NCI-H1092 treated with DMSO at 0.1 percent for 48 hours (cell line): ENCODE measurements at regions not wholly inside any gene's neighbourhood (a gene's known extent, or its start where the extent isn't known, plus 50 kb on each side); places are given as distances from the start of the nearest gene placed in this dataset.
"Not testable (repeated sequence)": the region's sequence is repeated elsewhere in the genome, so short reads cannot be mapped to it uniquely, and the experiment has no call there.

Experiments
- DNase-seq: peaks from one replicate; lab custom pipeline; 2025; lab: John Stamatoyannopoulos, UW

DNA sequence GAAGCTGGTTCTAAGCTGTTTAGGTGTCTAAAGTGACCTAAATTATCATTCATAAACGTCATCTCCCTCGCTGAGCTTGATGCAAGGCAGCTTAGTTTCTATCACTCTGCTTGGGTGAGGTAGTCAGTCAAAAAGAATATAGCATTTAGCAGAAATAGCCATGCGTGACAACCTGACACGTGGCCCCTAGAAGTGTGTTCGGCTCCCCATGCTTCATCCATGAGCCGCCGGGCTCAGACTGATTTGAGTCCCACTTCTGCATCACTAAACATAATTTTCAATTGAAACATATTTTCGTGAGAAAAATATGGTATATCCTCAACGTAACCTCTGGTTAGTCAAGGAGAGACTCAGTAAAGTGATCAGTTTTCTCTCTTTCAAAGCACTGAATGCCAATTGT lies 459.8 kb downstream of the IRS2 start:
- no peak for DNase-seq

- no peak for DNase-seq
Observed at GRCh38 chr13:109323338-109323737, 463.0 kb downstream of the IRS2 start.

DNA sequence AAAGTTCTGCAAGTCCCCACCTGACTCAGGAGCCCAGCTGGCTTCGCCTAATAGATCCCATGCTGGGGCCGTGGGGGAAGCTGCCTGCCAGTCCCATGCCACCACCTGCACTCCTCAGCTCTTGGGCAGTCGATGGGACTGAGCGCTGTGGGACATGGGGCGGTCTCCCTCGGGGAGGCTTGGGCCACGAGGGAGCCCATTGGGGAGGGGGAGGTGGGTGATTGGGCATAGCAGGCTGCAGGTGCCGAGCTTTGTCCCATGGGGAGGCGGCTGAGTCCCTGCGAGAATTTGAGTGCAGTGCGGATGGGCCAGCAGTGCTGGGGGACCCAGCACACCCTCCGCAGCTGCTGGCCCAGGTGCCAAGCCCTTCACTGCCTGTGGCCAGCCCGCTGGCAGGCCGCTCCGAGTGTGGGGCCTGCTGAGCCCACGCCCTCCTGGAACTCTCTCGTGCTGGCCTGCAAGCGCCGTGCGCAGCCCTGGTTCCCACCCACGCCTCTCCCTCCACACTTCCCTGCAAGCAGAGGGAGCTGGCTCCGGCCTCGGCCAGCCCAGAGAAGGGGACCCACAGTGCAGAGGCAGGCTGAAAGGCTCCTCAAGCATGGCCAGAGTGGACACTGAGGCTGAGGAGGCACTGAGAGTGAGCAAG lies 467.3 kb downstream of the IRS2 start:
- no peak for DNase-seq

DNA sequence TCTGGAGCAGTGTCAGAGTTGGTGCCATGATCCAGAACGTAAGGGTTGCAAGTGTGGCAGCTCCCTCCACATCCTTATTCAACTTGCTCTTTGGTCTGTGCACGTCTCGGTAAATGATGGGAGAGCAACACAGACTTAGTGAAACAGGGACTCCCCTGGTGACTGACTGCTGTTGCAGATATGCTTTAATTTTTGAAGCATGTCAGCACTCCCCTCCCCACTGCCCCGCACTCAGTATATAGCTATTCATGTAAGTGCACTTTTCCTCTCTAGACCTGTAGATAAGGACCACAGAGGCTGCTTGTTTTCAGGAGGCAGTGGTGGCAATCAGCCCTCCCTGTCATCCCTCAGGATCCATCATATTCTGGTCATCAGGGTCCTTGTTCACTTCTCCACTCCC lies 470.9 kb downstream of the IRS2 start:
- no peak for DNase-seq

DNA sequence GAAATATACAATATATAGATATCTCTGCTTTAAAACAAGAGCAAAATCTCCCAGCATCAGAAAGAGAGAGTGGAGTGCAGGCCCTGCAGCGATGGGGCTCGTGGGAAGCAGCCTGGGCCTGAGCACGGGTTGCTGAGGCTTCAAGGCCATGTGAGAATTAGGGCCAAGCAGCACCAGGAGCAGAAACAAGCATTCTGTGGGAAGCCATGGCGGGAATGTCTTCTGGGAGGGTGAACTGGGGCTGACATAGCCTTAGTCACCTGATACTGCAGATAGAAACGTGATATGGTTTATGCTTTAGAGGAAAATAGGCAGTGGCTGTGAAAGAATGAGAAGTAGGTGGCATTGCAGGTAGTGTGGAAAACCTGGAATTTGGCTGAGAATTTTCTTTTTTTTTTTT lies 472.3 kb downstream of the IRS2 start:
- no peak for DNase-seq

- no peak for DNase-seq
Observed at GRCh38 chr13:109312399-109312798, 474.0 kb downstream of the IRS2 start.

DNA sequence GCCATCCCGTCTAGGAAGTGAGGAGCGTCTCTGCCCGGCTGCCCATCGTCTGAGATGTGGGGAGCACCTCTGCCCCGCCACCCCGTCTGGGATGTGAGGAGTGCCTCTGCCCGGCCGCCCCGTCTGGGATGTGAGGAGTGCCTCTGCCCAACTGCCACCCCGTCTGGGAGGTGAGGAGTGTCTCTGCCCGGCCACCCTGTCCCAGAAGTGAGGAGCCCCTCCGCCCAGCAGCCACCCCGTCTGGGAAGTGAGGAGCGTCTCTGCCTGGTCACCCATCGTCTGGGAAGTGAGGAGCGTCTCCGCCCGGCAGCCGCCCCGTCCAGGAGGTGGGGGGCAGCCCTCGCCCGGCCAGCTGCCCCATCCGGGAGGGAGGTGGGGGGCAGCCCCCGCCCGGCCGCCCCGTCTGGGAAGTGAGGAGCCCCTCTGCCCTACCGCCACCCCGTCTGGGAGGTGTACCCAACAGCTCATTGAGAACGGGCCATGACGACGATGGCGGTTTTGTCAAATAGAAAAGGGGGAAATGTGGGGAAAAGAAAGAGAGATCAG lies 474.9 kb downstream of the IRS2 start:
- DNase-seq = not testable (repeated sequence)

DNA sequence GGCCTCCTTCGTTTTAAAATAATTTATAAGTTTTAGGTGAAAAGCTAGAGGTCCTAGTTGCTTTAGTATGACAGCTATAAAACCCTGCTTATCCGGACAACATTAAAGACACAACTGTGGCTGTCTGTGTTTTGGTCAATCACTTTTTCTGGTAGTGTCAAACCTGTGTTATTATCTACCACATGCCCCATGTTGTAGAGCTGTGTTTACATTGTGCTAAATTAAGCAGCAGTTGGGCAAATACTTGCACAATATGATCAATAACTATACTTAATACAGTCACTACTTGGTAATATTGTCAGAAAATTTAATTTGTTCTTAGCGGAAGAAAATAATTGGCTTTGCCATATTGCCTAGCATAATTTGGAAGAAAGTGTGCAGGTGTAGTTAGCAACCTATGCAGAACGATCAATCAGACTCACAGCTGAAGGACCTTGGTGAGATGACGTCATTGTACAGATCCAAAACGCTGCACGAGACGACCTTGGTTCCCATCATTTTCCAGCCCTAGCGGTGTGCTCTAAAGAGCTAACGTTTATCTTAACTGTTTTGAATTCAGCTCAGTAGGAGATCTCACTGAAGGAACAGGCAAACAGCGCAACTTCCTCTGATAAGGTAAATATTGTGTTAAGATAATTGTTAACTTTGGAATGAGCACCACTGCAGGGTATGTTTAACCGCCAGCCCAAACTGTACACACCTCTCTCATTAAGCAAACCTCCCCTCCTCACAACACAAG lies 476.6 kb downstream of the IRS2 start:
- DNase-seq = peak; percentile 41

GRCh38 chr13:109307027-109307426 lies 479.4 kb downstream of the IRS2 start:
- DNase-seq = no peak

- peak; percentile 28 for DNase-seq
Observed at GRCh38 chr13:109301726-109302125, 484.7 kb downstream of the IRS2 start.

GRCh38 chr13:109301276-109301675 lies 485.1 kb downstream of the IRS2 start:
- no peak for DNase-seq

DNA sequence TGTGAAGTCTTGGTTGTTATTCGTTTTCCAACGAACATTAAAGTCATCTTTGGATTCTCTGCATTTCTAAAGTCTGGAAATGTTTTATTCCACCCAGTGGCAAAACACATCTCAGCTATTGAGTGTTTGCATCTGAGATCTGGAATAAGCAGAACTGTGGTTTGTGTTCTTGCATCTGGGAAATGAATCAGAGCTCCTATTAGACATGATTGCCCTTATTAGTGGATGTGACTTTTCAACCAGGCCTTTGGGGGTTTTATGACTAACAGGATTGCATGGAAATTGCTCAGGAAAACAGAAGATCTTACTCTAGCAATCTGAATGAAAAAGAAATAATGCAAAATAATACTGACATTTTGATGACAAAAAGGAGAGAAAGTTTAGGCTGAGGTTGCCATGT lies 488.8 kb downstream of the IRS2 start:
- DNase-seq = no peak

DNA sequence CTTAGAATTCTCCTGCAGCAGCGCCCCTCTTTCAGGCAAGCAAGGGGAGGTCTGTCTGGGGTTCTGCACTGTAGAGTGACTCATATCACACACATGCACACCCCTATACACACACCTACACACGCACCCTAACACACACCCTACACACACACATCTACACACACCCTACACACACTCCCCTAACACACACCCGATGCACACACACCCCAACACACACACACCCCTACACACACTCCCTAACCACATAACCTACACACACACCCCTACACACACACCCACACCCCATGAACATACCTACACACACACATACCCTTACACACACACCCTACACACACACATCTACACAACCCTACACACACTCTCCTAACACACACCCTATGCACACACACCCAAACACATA lies 493.2 kb downstream of the IRS2 start:
- no peak for DNase-seq

DNA sequence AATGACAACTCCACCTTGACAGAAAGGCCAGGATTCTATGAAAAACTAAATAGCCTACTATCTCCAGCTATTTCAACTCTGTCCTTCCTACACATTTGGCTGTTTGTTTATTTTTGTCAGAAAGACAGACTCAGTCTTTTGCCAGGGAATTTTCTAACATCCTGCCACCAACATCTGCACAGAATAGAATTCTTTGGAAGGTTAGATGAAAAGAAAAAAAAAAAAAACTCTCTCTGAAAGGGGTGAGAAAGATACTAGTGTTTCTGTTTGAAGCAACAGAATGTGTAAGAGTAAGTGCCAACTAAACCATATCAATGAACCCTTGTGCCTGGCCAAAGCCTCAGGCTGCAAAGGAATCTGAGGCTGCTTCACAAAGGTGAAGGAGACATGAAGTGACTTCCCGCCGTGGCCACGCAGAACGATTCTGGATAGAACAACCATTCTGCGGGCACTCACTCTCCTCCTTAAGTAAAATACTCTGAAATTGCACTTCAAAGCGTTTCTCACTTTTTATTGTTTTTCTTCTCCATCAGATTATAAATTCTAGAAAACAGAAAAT lies 498.2 kb downstream of the IRS2 start:
- DNase-seq = no peak

DNA sequence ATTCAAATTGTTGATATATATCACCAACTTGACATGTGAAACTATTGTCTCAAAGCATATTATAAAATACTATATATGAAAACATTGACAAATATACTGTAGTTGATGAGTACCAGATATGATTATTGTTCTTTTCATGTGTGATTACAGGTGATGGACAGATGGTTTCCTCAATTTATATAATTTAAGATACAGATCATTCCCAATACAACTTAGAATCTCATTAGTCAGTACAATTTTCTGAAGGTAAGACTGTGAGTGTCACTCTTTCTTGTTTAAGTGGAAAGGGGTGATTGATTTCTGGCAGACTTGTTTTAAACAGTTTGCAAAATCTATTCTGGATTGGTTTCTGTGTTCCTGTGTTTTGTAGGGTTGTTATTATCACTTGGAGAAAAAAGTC lies 498.8 kb downstream of the IRS2 start:
- DNase-seq = no peak

GRCh38 chr13:109285586-109285985 lies 500.8 kb downstream of the IRS2 start:
- no peak for DNase-seq

DNA sequence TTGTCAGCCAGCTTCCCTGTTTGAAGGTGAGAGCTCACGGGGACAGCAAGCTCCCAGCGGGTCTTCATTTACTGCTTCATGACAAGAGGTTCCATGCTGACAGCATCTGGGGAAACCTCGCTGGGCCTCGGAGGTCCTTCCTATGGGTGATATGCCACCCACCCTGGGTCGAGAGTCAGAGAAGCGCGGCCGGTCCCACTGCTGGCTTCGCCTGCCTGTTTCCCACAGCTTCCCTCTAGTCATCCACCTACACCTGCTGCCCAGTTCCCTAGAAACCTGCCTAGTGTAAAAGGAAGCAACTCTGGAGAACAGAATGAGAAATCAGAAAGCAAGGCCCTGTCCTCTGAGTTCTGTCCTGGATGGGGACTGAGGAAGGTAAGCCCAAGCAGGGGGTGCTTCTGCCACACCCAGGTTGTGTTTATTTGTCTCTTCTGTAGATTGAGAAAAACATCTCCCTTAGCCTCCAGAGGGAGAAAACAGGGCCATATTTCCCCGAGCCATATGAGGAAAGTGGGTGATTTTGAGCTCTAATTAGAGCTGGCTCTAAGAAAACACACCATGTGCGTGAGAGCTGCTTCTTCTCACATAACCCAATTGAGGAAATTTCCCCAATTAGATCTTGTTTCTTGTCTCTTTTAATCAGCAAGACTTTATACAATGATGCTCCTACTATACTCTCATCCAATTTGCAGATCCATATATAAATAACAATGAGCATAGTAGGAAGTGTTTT lies 504.3 kb downstream of the IRS2 start:
- DNase-seq = no peak

- DNase-seq = no peak
Observed at GRCh38 chr13:109281017-109281902, 505.1 kb downstream of the IRS2 start.

DNA sequence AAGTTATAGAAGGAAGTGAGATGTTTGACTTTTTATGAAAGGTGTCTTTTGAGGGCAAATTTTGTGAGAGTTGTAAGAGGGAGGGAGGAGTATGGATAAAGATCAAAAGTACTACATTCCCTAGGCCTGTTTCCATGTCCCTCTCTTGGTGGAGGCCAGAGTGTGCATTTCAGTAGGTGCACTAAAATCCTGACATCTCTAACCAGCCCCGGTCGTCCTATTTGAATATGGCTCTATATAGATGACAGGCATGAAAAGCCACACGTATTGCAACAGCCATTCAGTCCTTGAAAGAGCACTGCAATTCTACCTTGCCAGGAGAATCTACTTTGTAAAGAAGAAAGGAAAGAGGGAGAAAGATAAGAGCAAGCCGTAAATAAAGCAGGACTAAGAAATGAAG lies 510.1 kb downstream of the IRS2 start:
- DNase-seq = no peak

DNA sequence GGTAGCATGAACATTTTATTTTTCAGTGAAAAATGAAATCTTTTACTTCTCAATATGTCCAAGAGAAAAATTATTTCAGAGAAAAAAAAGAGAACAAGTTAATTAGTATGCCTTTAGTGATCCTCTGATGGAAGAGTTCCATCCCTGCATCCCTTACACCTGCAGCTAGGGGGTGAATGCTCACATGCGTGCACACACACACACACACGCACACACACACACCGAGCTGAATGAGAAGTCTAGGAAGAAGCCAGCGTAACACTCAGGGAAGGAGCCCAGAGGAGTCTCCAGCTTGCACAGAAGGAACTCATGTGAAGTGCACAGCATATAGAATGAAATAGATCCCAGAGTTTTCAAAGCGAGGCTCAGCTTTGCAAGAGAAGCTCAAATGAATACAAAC lies 510.5 kb downstream of the IRS2 start:
- no peak for DNase-seq

DNA sequence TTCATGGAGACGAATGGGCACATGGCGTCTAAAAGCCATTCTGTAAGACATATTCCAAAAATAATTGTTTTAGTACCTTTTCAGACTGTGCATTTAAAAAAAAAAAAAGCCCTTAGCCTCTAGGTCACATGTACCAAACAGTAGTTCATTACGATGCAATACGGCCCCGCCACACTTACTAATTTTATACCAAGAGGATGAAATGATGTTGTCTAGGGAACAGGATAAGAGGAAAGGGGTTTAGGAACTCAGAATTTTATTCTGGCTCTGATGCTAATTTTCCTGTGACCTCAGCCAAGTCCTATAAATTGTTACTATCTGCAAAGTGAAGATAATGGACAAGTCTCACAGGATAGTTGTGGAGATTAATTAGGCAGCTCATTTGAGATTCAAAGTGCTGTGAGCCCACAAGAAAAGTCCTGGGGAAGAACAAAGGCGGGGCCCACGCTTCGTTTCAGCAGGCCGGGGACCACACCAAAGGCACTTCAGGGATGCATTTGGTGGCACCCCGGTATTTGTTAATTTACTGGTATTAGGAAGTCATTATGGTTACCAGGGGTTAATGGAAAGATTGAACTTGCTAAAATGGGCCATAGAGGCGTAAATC lies 511.1 kb downstream of the IRS2 start:
- no peak for DNase-seq
